MG63 (cell line): ENCODE measurements at regions not wholly inside any gene's neighbourhood (a gene's known extent, or its start where the extent isn't known, plus 50 kb on each side); places are given as distances from the start of the nearest gene placed in this dataset.
"Not testable (repeated sequence)": the region's sequence is repeated elsewhere in the genome, so short reads cannot be mapped to it uniquely, and the experiment has no call there.

Experiments
- DNase-seq: peaks from one replicate; pipeline ENCODE4 v3.0.0-alpha.2; 2020
- H3K27me3 ChIP-seq: fragments of 250-450 bp; sonication (Bioruptor Pico); 2 replicates; pipeline ENCODE4 v1.5.1; 2020; ENCODE audit warnings: mild to moderate bottlenecking, moderate library complexity
- H3K36me3 ChIP-seq: fragments of 250-450 bp; sonication (Bioruptor Pico); 2 replicates; pipeline ENCODE4 v1.5.1; 2020; ENCODE audit warnings: mild to moderate bottlenecking, moderate library complexity
- H3K4me3 ChIP-seq: fragments of 250-450 bp; sonication (Bioruptor Pico); 2 replicates; pipeline ENCODE4 v1.5.1; 2020; ENCODE audit warnings: mild to moderate bottlenecking, moderate library complexity
- H3K9me3 ChIP-seq: fragments of 250-450 bp; sonication (Bioruptor Pico); 2 replicates; pipeline ENCODE4 v1.5.1; 2020; ENCODE audit warnings: mild to moderate bottlenecking, moderate library complexity

- not testable (repeated sequence) for H3K9me3 ChIP-seq, H3K36me3 ChIP-seq, DNase-seq, H3K27me3 ChIP-seq, H3K4me3 ChIP-seq
Observed at GRCh38 chr15:75768526-75768925, 55.9 kb upstream of the CSPG4 start.

GRCh38 chr15:75765551-75766305, 53.1 kb upstream of the CSPG4 start:
- H3K36me3 ChIP-seq, DNase-seq, H3K27me3 ChIP-seq, H3K9me3 ChIP-seq, H3K4me3 ChIP-seq: not testable (repeated sequence)

GRCh38 chr15:75764845-75765550, 52.4 kb upstream of the CSPG4 start:
- H3K9me3 ChIP-seq, H3K36me3 ChIP-seq, DNase-seq, H3K27me3 ChIP-seq, H3K4me3 ChIP-seq: not testable (repeated sequence)

DNA sequence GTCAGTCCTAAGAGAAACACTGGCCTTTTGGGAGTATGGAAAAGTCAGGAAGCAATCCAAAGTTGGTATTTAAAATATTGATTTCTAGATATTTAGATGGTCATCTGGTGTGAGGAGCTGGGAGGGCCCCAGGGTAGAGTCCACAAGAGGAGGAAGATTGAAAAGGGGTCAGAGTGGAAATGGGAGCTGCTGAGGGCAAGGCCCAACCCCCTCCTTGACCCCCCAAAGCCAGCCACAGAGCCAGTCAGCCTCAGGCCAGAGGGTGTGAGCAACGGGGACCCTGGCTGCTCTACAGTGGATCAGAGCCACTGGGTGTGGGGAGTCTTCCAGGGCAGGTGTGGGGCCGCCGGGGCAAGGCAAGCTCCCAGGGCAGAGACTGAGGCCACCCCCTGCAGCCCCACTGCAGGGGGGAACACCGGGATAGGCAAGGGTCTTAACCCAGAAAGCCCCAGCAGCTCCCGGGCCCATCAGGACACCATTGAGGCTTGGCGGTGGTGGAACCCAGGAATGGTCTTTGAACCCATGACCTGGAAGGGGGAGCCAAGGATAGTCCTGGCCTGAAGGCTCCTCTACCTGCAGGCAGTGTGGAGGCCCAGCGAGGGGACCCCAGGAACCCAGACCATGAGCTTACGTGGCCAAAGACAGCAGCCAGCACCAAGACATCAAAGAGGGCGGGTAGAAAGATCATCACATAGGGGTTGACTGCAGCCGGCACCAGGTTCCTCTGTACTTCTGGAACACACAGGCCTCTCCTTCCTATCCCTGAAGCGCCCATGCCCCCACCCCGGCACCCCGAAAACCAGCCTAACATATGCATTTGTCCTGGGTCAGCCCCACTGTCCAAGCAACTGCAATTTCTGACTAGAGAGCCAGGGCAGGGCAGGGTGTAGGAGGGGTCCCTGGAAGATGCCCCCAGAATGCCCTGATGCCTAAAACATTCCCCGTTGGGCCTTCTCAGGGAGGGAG, 51.3 kb upstream of the CSPG4 start:
- H3K36me3 ChIP-seq, H3K9me3 ChIP-seq, H3K4me3 ChIP-seq, DNase-seq, H3K27me3 ChIP-seq: not testable (repeated sequence)

DNA sequence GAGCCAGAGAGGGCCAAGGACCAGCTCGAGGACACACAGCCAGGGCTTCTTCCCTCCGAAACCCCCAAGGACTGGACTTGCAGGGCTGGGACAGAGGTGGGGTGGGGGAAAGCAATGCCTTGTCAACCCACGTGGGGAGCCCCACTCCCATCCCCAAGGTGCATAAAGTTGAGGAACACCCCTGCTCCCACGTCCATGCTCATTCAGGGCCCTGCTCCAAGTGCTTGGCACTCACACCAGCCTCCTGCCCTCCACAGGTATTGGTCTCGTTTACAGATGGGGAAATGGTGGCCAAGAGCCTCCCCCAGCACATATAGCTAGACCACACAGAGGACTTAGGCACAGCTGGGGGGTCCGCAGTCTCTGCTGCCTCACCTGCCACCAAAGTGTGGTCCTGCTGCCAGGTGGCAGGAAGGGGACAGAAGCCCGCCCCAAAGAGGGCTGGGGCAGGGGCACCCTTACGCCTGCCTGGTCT, 50.5 kb upstream of the CSPG4 start:
- DNase-seq = no peak
- no peaks in the 10 kb centered on the region for H3K9me3 ChIP-seq

More for the DNA sequence above, 50.5 kb upstream of the CSPG4 start:
- Histone ChIP-seq H3K36me3 (no peaks in the 10 kb centered on the region), H3K4me3 (no peak overlapping the region), H3K27me3 (no peaks in the 10 kb centered on the region)
